Aorta (tissue), 5 donors: ENCODE measurements at regions not wholly inside any gene's neighbourhood (a gene's known extent, or its start where the extent isn't known, plus 50 kb on each side); places are given as distances from the start of the nearest gene placed in this dataset.

Source experiments
- ATAC-seq: fragments of 200-7000 bp; cut with Tn5 transposase; one replicate; pipeline ENCODE4 v1.9.1; 2022; ENCODE audit warnings: moderate library complexity; ENCODE audit not compliant: low FRiP score
- DNase-seq, 2 donors: peaks; one replicate each; pipeline ENCODE4 v3.0.0-alpha.2; 2020
- H3K27ac ChIP-seq, 2 donors: one replicate each; pipeline ENCODE4 v1.5.1; 2013; ENCODE audit warnings: low read length in 2 of 2, mild to moderate bottlenecking in 2 of 2, moderate library complexity in 2 of 2, control low read depth in 1 of 2, inconsistent platforms in 1 of 2, low read depth in 1 of 2
- H3K27me3 ChIP-seq, 2 donors: one replicate each; pipeline ENCODE4 v1.6.1; 2013; ENCODE audit warnings: control low read depth in 1 of 2, low read length in 1 of 2, mild to moderate bottlenecking in 1 of 2, moderate library complexity in 1 of 2; ENCODE audit not compliant: insufficient read depth in 2 of 2, control insufficient read depth in 1 of 2
- H3K36me3 ChIP-seq, 2 donors: one replicate each; pipeline ENCODE4 v1.6.1; 2013; ENCODE audit warnings: control low read depth in 1 of 2, low read length in 1 of 2, mild to moderate bottlenecking in 1 of 2; ENCODE audit not compliant: insufficient read depth in 2 of 2, control insufficient read depth in 1 of 2
- H3K4me1 ChIP-seq, 2 donors: one replicate each; pipeline ENCODE4 v1.6.1; 2013; ENCODE audit warnings: low read length in 2 of 2, control low read depth in 1 of 2, mild to moderate bottlenecking in 1 of 2, moderate library complexity in 1 of 2; ENCODE audit not compliant: insufficient read depth in 2 of 2, control insufficient read depth in 1 of 2
- H3K4me3 ChIP-seq, 2 donors: one replicate each; pipeline ENCODE4 v1.5.1; 2013; ENCODE audit warnings: low read length in 2 of 2, control low read depth in 1 of 2, mild to moderate bottlenecking in 1 of 2
- H3K9me3 ChIP-seq: one replicate; pipeline ENCODE4 v1.6.1; 2013; ENCODE audit warnings: mild to moderate bottlenecking, low read length; ENCODE audit not compliant: control insufficient read depth
- WGBS, 2 donors: extraction: QIAGEN DNeasy Blood & Tissue Kit; methylation state at CpG; one replicate each; pipeline ENCODE4 v1.1.7; 2013; 5-methylcytosine and 5-hydroxymethylcytosine counted together
- intact Hi-C, 2 donors: fragments of 100-400 bp; cut with DNase I; formaldehyde crosslinking; loops; one replicate each; pipeline versions ENCODE4 v1.14.2 to v1.15.0; 2022
- donor health status: healthy with polysubstance abuse.
- donor health status: Bipolar disorder and iron deficiency.
- donor health status: DM: no; HTN: no; CAD: no.
- donor health status: DM: no; HTN: no; CAD: no.
- donor health status: DM: yes; HTN: yes; CAD: no.

GRCh38 chr9:4393806-4394523 is 94.1 kb upstream of the GLIS3 start:
- no peak for ATAC-seq
- Histone ChIP-seq H3K27ac (no peak overlapping the region), H3K4me3 (no peak overlapping the region), H3K36me3 (no peaks in the 10 kb centered on the region), H3K4me1 (no peaks in the 10 kb centered on the region), H3K9me3 (no peaks in the 10 kb centered on the region), H3K27me3 (no peaks in the 10 kb centered on the region)
- WGBS, 2 donors, result 91 to 94% methylated on average over 4 of the region's 4 CpGs
- no peak for DNase-seq
- intact Hi-C loops, result loop anchor here in 1 of 2 donors (5.0 kb wide), 1 partner anchor 243 kb away; no protein-coding TSS in a partner anchor

- WGBS, 2 donors, result 57 to 59% methylated on average over 4 of the region's 4 CpGs
- intact Hi-C loops, result loop anchor here in 1 of 2 donors (5.0 kb wide), 1 partner anchor 248 kb away; no protein-coding TSS in a partner anchor
Observed at GRCh38 chr9:4389755-4390154, 89.9 kb upstream of the GLIS3 start.

GRCh38 chr9:4389003-4389402 is 89.1 kb upstream of the GLIS3 start:
- Histone ChIP-seq H3K36me3 (no peaks in the 10 kb centered on the region), H3K4me1 (no peaks in the 10 kb centered on the region), H3K4me3 (no peak overlapping the region), H3K27ac (no peak overlapping the region), H3K27me3 (no peaks in the 10 kb centered on the region), H3K9me3 (no peaks in the 10 kb centered on the region)
- 86 to 89% methylated on average over 5 of the region's 5 CpGs for WGBS, 2 donors
- DNase-seq (no peak), ATAC-seq (no peak)
- intact Hi-C loops, result no loop called here

More at GRCh38 chr9:4389755-4390154, 89.9 kb upstream of the GLIS3 start:
- Histone ChIP-seq H3K27ac (no peak overlapping the region), H3K4me3 (no peak overlapping the region), H3K9me3 (no peaks in the 10 kb centered on the region), H3K4me1 (no peaks in the 10 kb centered on the region), H3K36me3 (no peaks in the 10 kb centered on the region), H3K27me3 (no peaks in the 10 kb centered on the region)
- no peak for DNase-seq
- ATAC-seq, result no peak

GRCh38 chr9:4386819-4387218 is 87.0 kb upstream of the GLIS3 start:
- Histone ChIP-seq H3K4me1 (no peaks in the 10 kb centered on the region), H3K4me3 (no peak overlapping the region), H3K9me3 (no peaks in the 10 kb centered on the region), H3K36me3 (no peaks in the 10 kb centered on the region), H3K27ac (no peak overlapping the region), H3K27me3 (no peaks in the 10 kb centered on the region)
- DNase-seq (no peak), ATAC-seq (no peak)
- WGBS, 2 donors, result 94 to 95% methylated on average over 3 of the region's 3 CpGs
- intact Hi-C loops, result no loop called here

- no peak for DNase-seq
- no peaks in the 10 kb centered on the region for H3K36me3 ChIP-seq
- H3K4me3 ChIP-seq, result no peak overlapping the region
- intact Hi-C loops, result loop anchor here in 1 of 2 donors (5.0 kb wide), 1 partner anchor 258 kb away; no protein-coding TSS in a partner anchor
- no peak for ATAC-seq
- no peaks in the 10 kb centered on the region for H3K4me1 ChIP-seq
- H3K27ac ChIP-seq, result no peak overlapping the region
- 78 to 80% methylated on average over 5 of the region's 5 CpGs for WGBS, 2 donors
- H3K9me3 ChIP-seq, result no peaks in the 10 kb centered on the region
- H3K27me3 ChIP-seq, result no peaks in the 10 kb centered on the region
Observed at GRCh38 chr9:4384750-4385149, 84.9 kb upstream of the GLIS3 start.

- H3K27ac ChIP-seq, result no peak overlapping the region
- intact Hi-C loops, result loop anchor here in 1 of 2 donors (5.0 kb wide), 1 partner anchor 259 kb away; no protein-coding TSS in a partner anchor
- no peak for ATAC-seq
Observed at GRCh38 chr9:4382722-4383317, 83.0 kb upstream of the GLIS3 start.

GRCh38 chr9:4381744-4382143 is 81.9 kb upstream of the GLIS3 start:
- Histone ChIP-seq H3K4me3 (no peak overlapping the region), H3K4me1 (no peaks in the 10 kb centered on the region), H3K27me3 (no peaks in the 10 kb centered on the region), H3K9me3 (no peaks in the 10 kb centered on the region), H3K36me3 (no peaks in the 10 kb centered on the region), H3K27ac (no peak overlapping the region)
- 81 to 84% methylated on average over 4 of the region's 4 CpGs for WGBS, 2 donors
- ATAC-seq, result no peak
- intact Hi-C loops, result loop anchor here in 1 of 2 donors (5.0 kb wide), 1 partner anchor 261 kb away; no protein-coding TSS in a partner anchor
- no peak for DNase-seq

More at GRCh38 chr9:4382722-4383317, 83.0 kb upstream of the GLIS3 start:
- no peaks in the 10 kb centered on the region for H3K36me3 ChIP-seq
- no peaks in the 10 kb centered on the region for H3K9me3 ChIP-seq
- no peaks in the 10 kb centered on the region for H3K4me1 ChIP-seq
- H3K27me3 ChIP-seq, result no peaks in the 10 kb centered on the region
- no peak overlapping the region for H3K4me3 ChIP-seq
- no peak for DNase-seq
- 43 to 51% methylated on average over 4 of the region's 4 CpGs for WGBS, 2 donors

- ATAC-seq (no peak), DNase-seq (no peak)
- no peaks in the 10 kb centered on the region for H3K36me3 ChIP-seq
- H3K4me3 ChIP-seq, result no peak overlapping the region
- intact Hi-C loops, result loop anchor here in 1 of 2 donors (5.0 kb wide), 1 partner anchor 262 kb away; no protein-coding TSS in a partner anchor
- H3K9me3 ChIP-seq, result no peaks in the 10 kb centered on the region
- no peaks in the 10 kb centered on the region for H3K4me1 ChIP-seq
- no peak overlapping the region for H3K27ac ChIP-seq
- no peaks in the 10 kb centered on the region for H3K27me3 ChIP-seq
- WGBS, 2 donors, result 87 to 92% methylated on average over 2 of the region's 2 CpGs
Observed at GRCh38 chr9:4380406-4380805, 80.5 kb upstream of the GLIS3 start.
